Endothelial cell of umbilical vein (primary cell): ENCODE measurements at regions not wholly inside any gene's neighbourhood (a gene's known extent, or its start where the extent isn't known, plus 50 kb on each side); places are given as distances from the start of the nearest gene placed in this dataset.

Source experiments
- BruUV-seq: library from RNA; stranded (reverse); fragments of 400-500 nt; replicated peaks from 2 replicates; lab custom pipeline; 2021; lab: Mats Ljungman, UMichigan
- CTCF ChIA-PET: fragments of 300-600, 350-600 bp; sonication (Branson Sonifier 250); formaldehyde crosslinking; loops from one replicate; lab custom pipeline; 2021; ENCODE audit warnings: antibody characterized with exemption, inconsistent platforms; lab: Charles Lee
- POLR2A ChIA-PET: fragments of 300-600, 350-600 bp; sonication (Branson Sonifier 250); formaldehyde crosslinking; loops from one replicate; lab custom pipeline; 2021; ENCODE audit warnings: antibody characterized with exemption, inconsistent platforms; lab: Charles Lee
- DNase-seq: peaks from one replicate; pipeline ENCODE4 v3.0.0-alpha.2; 2011; ENCODE audit warnings: low read depth, low spot score
- FAIRE-seq: peaks from 2 replicates; lab custom pipeline; 2011; peaks lifted over from hg19 to GRCh38; lab: Jason Lieb, UNC
- H2AFZ ChIP-seq: 2 replicates; pipeline ENCODE4 v1.6.0; 2012; ENCODE audit warnings: low read depth, low read length, control low read depth, inconsistent platforms
- H3K27ac ChIP-seq: 2 replicates; pipeline ENCODE4 v1.5.1; 2011; ENCODE audit warnings: low read depth, mild to moderate bottlenecking, control low read depth, low read length, moderate library complexity; ENCODE audit not compliant: insufficient read depth
- H3K27me3 ChIP-seq, 2 experiments: 2 replicates each; pipeline versions ENCODE4 v1.6.0 to v1.6.1; 2011; ENCODE audit warnings: low read length in 2 of 2, mixed read lengths in 1 of 2; ENCODE audit not compliant: control insufficient read depth in 2 of 2, insufficient read depth in 2 of 2
- H3K36me3 ChIP-seq, 2 experiments: 2 replicates in 1 of 2; 3 replicates in 1 of 2; pipeline ENCODE4 v1.5.1; 2011; ENCODE audit warnings: low read length in 2 of 2, mild to moderate bottlenecking in 1 of 2, moderate library complexity in 1 of 2; ENCODE audit not compliant: control insufficient read depth in 2 of 2, insufficient read depth in 2 of 2; ENCODE audit errors: extremely low read depth in 1 of 2
- H3K4me1 ChIP-seq: 3 replicates; pipeline ENCODE4 v1.5.1; 2011; ENCODE audit warnings: mild to moderate bottlenecking, low read length; ENCODE audit not compliant: control insufficient read depth, insufficient read depth; ENCODE audit errors: extremely low read depth
- H3K4me2 ChIP-seq: 2 replicates; pipeline ENCODE4 v1.6.1; 2011; ENCODE audit warnings: low read length, control low read depth, mixed read lengths; ENCODE audit not compliant: insufficient read depth
- H3K4me3 ChIP-seq, 3 experiments: fragments of 200-600 bp in 1 of 3; sonication (generic), shearing (Covaris generic) in 1 of 3; replicated peaks in 1 of 3; 2 replicates each; pipeline ENCODE4 v1.5.1; 2011 to 2016; ENCODE audit warnings: control low read depth in 3 of 3, low read length in 3 of 3, mild to moderate bottlenecking in 2 of 3, inconsistent platforms in 1 of 3, low read depth in 1 of 3, moderate library complexity in 1 of 3; ENCODE audit not compliant: insufficient read depth in 1 of 3
- H3K79me2 ChIP-seq: 2 replicates; pipeline ENCODE4 v1.6.0; 2012; ENCODE audit warnings: low read length, inconsistent platforms; ENCODE audit not compliant: control insufficient read depth, insufficient read depth
- H3K9ac ChIP-seq: replicated peaks from 2 replicates; pipeline ENCODE3; 2011; ENCODE audit warnings: low read length, control low read depth; ENCODE audit not compliant: insufficient read depth; ENCODE audit errors: extremely low read depth
- H3K9me1 ChIP-seq: replicated peaks from 3 replicates; pipeline ENCODE4 v1.6.0; 2011; ENCODE audit warnings: mild to moderate bottlenecking, low read length; ENCODE audit not compliant: control insufficient read depth, insufficient read depth; ENCODE audit errors: extremely low read depth
- H3K9me3 ChIP-seq: replicated peaks from 2 replicates; pipeline ENCODE4 v1.5.1; 2012; ENCODE audit warnings: low read length, inconsistent platforms; ENCODE audit not compliant: control insufficient read depth, insufficient read depth
- H4K20me1 ChIP-seq: replicated peaks from 2 replicates; pipeline ENCODE3; 2011; ENCODE audit warnings: mild to moderate bottlenecking, low read length; ENCODE audit not compliant: control insufficient read depth, insufficient read depth; ENCODE audit errors: extremely low read depth
- EZH2 ChIP-seq: IDR thresholded peaks from 2 replicates; pipeline ENCODE4 v1.6.1; 2012; ENCODE audit warnings: borderline replicate concordance, low read depth, mild to moderate bottlenecking, moderate library complexity, low read length, inconsistent platforms; ENCODE audit not compliant: severe bottlenecking
- FOS ChIP-seq: IDR thresholded peaks from 2 replicates; pipeline ENCODE4 v1.6.1; 2011; ENCODE audit warnings: mild to moderate bottlenecking, low read length, moderate library complexity, borderline replicate concordance; ENCODE audit not compliant: insufficient read depth
- GATA2 ChIP-seq: IDR thresholded peaks from 2 replicates; pipeline ENCODE4 v1.7.0; 2011; ENCODE audit warnings: low read depth, mild to moderate bottlenecking, moderate library complexity, mixed read lengths, low read length; ENCODE audit not compliant: insufficient read length, insufficient read depth
- JUN ChIP-seq: IDR thresholded peaks from 2 replicates; pipeline ENCODE4 v1.6.1; 2011; ENCODE audit warnings: borderline replicate concordance, low read depth; ENCODE audit not compliant: insufficient read length, insufficient read depth
- MYC ChIP-seq: IDR thresholded peaks from one replicate; pipeline ENCODE4 v1.6.1; 2011; ENCODE audit warnings: mild to moderate bottlenecking, low read depth, low read length
- POLR2A ChIP-seq: IDR thresholded peaks from 2 replicates; pipeline ENCODE4 v1.6.1; 2012; ENCODE audit warnings: low read depth, mild to moderate bottlenecking, control low read depth, low read length
- POLR2AphosphoS5 ChIP-seq: IDR thresholded peaks from 2 replicates; pipeline ENCODE4 v1.6.1; 2012; ENCODE audit warnings: low read depth, mild to moderate bottlenecking, control low read depth, low read length, moderate library complexity; ENCODE audit not compliant: insufficient read depth
- dilution Hi-C: fragments of 300-500 bp; cut with MboI; formaldehyde crosslinking; loops from one replicate; pipeline ENCODE4 v1.15.0; 2019; ENCODE audit warnings: low sequenced_read_pairs; ENCODE audit not compliant: extremely low pct_ligation_motif_present
- intact Hi-C: fragments of 100-400 bp; cut with micrococcal nuclease; formaldehyde crosslinking; loops from one replicate; pipeline ENCODE4 v1.10.0; 2022
- TF ChIP-seq, protein P1 (sequence below): IDR thresholded peaks from 2 replicates; pipeline ENCODE4 v1.6.1; 2011; ENCODE audit not compliant: insufficient read depth, insufficient read length
- TF ChIP-seq, protein P2 (sequence below), 2 donors: IDR thresholded peaks; 1 replicate in 1 of 2; 2 replicates in 1 of 2; pipeline ENCODE4 v1.5.1; 2011; ENCODE audit warnings: low read length in 2 of 2, mild to moderate bottlenecking in 2 of 2, moderate library complexity in 2 of 2, control low read depth in 1 of 2, inconsistent platforms in 1 of 2, low read depth in 1 of 2; ENCODE audit not compliant: insufficient read depth in 1 of 2; ENCODE audit errors: extremely low read depth in 1 of 2

DNA sequence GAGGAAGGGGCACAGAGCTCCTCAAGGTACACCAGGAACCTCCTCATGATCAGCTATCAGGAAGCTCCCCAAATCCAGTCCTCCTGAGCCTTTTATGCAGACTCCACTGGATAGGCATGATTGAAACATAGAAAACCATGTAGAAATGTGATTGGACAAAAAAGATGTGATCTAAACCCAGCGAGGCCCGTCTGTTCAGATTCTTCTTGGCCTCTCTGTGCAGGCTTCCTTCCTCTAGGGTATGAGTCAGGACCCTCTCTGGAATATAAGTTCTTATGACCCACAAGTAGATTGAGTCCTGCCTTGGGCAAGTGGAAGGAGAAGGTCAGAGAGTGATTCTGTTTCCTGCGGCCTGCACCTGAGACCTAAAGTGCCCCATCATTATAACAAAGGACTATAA is 166.3 kb downstream of the PHLDA1 start:
- ChIA-PET CTCF (no interaction called here), POLR2A (no interaction called here)
- Histone ChIP-seq H3K27ac (no peak overlapping the region), H2AFZ (peak overlapping the region; percentile 46), H3K27me3 (no peaks in the 10 kb centered on the region), H3K9me1 (no peaks in the 10 kb centered on the region), H3K4me1 (peaks cover 38% of the 10 kb centered on the region), H3K4me2 (no peak overlapping the region), H3K79me2 (no peaks in the 10 kb centered on the region), H3K9ac (no peak overlapping the region), H3K9me3 (no peaks in the 10 kb centered on the region), H4K20me1 (no peaks in the 10 kb centered on the region), H3K4me3 (no peak overlapping the region), H3K36me3 (no peaks in the 10 kb centered on the region)
- intact Hi-C loops = no loop called here
- FAIRE-seq = peak; percentile 69
- TF ChIP-seq JUN (no peak), GATA2 (peak; percentile 56), FOS (peak; percentile 78), EZH2 (no peak), POLR2AphosphoS5 (peak; percentile 45), POLR2A (no peak), MYC (no peak)
- TF ChIP-seq, protein P1, sequence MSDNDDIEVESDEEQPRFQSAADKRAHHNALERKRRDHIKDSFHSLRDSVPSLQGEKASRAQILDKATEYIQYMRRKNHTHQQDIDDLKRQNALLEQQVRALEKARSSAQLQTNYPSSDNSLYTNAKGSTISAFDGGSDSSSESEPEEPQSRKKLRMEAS = no peak
- TF ChIP-seq, protein P2, sequence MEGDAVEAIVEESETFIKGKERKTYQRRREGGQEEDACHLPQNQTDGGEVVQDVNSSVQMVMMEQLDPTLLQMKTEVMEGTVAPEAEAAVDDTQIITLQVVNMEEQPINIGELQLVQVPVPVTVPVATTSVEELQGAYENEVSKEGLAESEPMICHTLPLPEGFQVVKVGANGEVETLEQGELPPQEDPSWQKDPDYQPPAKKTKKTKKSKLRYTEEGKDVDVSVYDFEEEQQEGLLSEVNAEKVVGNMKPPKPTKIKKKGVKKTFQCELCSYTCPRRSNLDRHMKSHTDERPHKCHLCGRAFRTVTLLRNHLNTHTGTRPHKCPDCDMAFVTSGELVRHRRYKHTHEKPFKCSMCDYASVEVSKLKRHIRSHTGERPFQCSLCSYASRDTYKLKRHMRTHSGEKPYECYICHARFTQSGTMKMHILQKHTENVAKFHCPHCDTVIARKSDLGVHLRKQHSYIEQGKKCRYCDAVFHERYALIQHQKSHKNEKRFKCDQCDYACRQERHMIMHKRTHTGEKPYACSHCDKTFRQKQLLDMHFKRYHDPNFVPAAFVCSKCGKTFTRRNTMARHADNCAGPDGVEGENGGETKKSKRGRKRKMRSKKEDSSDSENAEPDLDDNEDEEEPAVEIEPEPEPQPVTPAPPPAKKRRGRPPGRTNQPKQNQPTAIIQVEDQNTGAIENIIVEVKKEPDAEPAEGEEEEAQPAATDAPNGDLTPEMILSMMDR (IDR thresholded peaks at IDR 0.05; ENCODE audit: extremely low read depth in 1 of 2, insufficient read depth in 1 of 2, low read depth in 1 of 2, low read length in 2 of 2) = no peak
- dilution Hi-C loops = no loop called here
- BruUV-seq = no TSS peak
- DNase-seq = peak; percentile 59
